ENCODE measurements at regions not wholly inside any gene's neighbourhood (a gene's known extent, or its start where the extent isn't known, plus 50 kb on each side); places are given as distances from the start of the nearest gene placed in this dataset.

GRCh38 chr16:85372627-85373372 lies 240.3 kb upstream of the GSE1 start:
- TF ChIP-seq CTCF (conservative IDR thresholded peaks at IDR 0.05) (no peak), ZFX (IDR thresholded peaks at IDR 0.05) (no peak)

Data from C4-2B (cell line).